HCT116 (cell line): ENCODE measurements at regions not wholly inside any gene's neighbourhood (a gene's known extent, or its start where the extent isn't known, plus 50 kb on each side); places are given as distances from the start of the nearest gene placed in this dataset.
"Not testable (repeated sequence)": the region's sequence is repeated elsewhere in the genome, so short reads cannot be mapped to it uniquely, and the experiment has no call there.

Experiments
- ATAC-seq: fragments of 200-7000 bp; cut with Tn5 transposase; 2 replicates; pipeline ENCODE4 v1.9.1; 2020; ENCODE audit warnings: mild to moderate bottlenecking, moderate library complexity
- BruUV-seq: library from RNA; stranded (reverse); fragments of 400-500 nt; replicated peaks from 2 replicates; lab custom pipeline; 2021; lab: Mats Ljungman, UMichigan
- CTCF ChIA-PET: fragments of 300-600 bp; sonication (Branson Sonifier 250); formaldehyde crosslinking; loops from one replicate; lab custom pipeline; 2021; ENCODE audit warnings: antibody characterized with exemption; lab: Charles Lee
- POLR2A ChIA-PET: fragments of 300-600, 350-600 bp; sonication (Branson Sonifier 250); formaldehyde crosslinking; loops from one replicate; lab custom pipeline; 2021; ENCODE audit warnings: antibody characterized with exemption; lab: Charles Lee
- RAD21 ChIA-PET, 2 experiments: fragments of 300-600 bp; sonication (Branson Sonifier 250); formaldehyde crosslinking; loops; one replicate each; lab custom pipeline; 2023; ENCODE audit warnings: low total read pairs in 2 of 2; ENCODE audit not compliant: uncharacterized antibody in 2 of 2, unreplicated experiment in 2 of 2, low non-redundant PET in 1 of 2; lab: Charles Lee
- DNase-seq: peaks from one replicate; pipeline ENCODE4 v3.0.0-alpha.2; 2010; ENCODE audit warnings: low read depth, low spot score
- H2AFZ ChIP-seq: fragments of 200-600 bp; shearing (Covaris generic), sonication (generic); 2 replicates; pipeline ENCODE4 v1.6.1; 2017; ENCODE audit warnings: low read depth, mixed run types, mixed read lengths, antibody characterized with exemption, low read length; ENCODE audit not compliant: poor library complexity, severe bottlenecking
- H3K27ac ChIP-seq: 2 replicates; pipeline ENCODE4 v1.5.1; 2012; ENCODE audit warnings: low read depth, low read length
- H3K27me3 ChIP-seq: fragments of 200-600 bp; sonication (generic); 2 replicates; pipeline ENCODE4 v1.6.1; 2016; ENCODE audit warnings: mixed run types, low read length, mixed read lengths; ENCODE audit not compliant: insufficient read depth
- H3K36me3 ChIP-seq, 2 experiments: fragments of 200-500 bp in 1 of 2; fragments of 200-600 bp in 1 of 2; sonication (Bioruptor generic) in 1 of 2; sonication (generic) in 1 of 2; 2 replicates each; pipeline versions ENCODE4 v1.5.1 to v1.6.1; 2014 to 2016; ENCODE audit warnings: low read length in 2 of 2, inconsistent platforms in 1 of 2, mixed read lengths in 1 of 2, mixed run types in 1 of 2; ENCODE audit not compliant: insufficient read depth in 2 of 2, control insufficient read depth in 1 of 2
- H3K4me1 ChIP-seq, 2 experiments: fragments of 200-600 bp in 1 of 2; sonication (generic) in 1 of 2; 2 replicates each; pipeline versions ENCODE4 v1.5.1 to v1.6.1; 2012 to 2017; ENCODE audit warnings: low read length in 2 of 2, inconsistent platforms in 1 of 2, mild to moderate bottlenecking in 1 of 2, mixed read lengths in 1 of 2, mixed run types in 1 of 2, moderate library complexity in 1 of 2; ENCODE audit not compliant: insufficient read depth in 2 of 2, control insufficient read depth in 1 of 2
- H3K4me2 ChIP-seq: fragments of 200-600 bp; sonication (generic); 2 replicates; pipeline ENCODE4 v1.6.1; 2017; ENCODE audit warnings: mixed run types, low read length, mixed read lengths
- H3K4me3 ChIP-seq, 2 experiments: fragments of 200-600 bp in 1 of 2; sonication (generic) in 1 of 2; replicated peaks in 1 of 2; 2 replicates each; pipeline ENCODE4 v1.5.1; 2011 to 2016; ENCODE audit warnings: low read length in 2 of 2, control low read depth in 1 of 2, low read depth in 1 of 2, mild to moderate bottlenecking in 1 of 2, mixed read lengths in 1 of 2, mixed run types in 1 of 2
- H3K79me2 ChIP-seq: fragments of 200-600 bp; sonication (generic); 2 replicates; pipeline ENCODE4 v1.6.1; 2017; ENCODE audit warnings: mild to moderate bottlenecking, mixed run types, low read length, moderate library complexity, mixed read lengths; ENCODE audit not compliant: insufficient read depth
- H3K9ac ChIP-seq: fragments of 200-600 bp; sonication (generic); 2 replicates; pipeline ENCODE4 v1.6.1; 2016; ENCODE audit warnings: low read length, mixed read lengths
- H3K9me2 ChIP-seq: fragments of 200-600 bp; sonication (generic), shearing (Covaris generic); 2 replicates; pipeline ENCODE4 v1.6.1; 2017; ENCODE audit warnings: mixed run types, mild to moderate bottlenecking, moderate library complexity; ENCODE audit not compliant: insufficient read depth
- H3K9me3 ChIP-seq, 2 experiments: fragments of 200-500 bp in 1 of 2; fragments of 200-600 bp in 1 of 2; sonication (Bioruptor generic) in 1 of 2; sonication (generic) in 1 of 2; 2 replicates each; pipeline ENCODE4 v1.6.1; 2014 to 2017; ENCODE audit warnings: low read length in 2 of 2, mixed read lengths in 2 of 2, inconsistent platforms in 1 of 2, low read depth in 1 of 2, mild to moderate bottlenecking in 1 of 2, mixed run types in 1 of 2, moderate library complexity in 1 of 2; ENCODE audit not compliant: control insufficient read depth in 1 of 2, insufficient read depth in 1 of 2
- H4K20me1 ChIP-seq: fragments of 200-600 bp; sonication (generic), shearing (Covaris generic); 2 replicates; pipeline ENCODE4 v1.6.1; 2017; ENCODE audit warnings: mixed run types, mild to moderate bottlenecking, moderate library complexity; ENCODE audit not compliant: insufficient read depth
- CBX3 ChIP-seq: IDR thresholded peaks from 2 replicates; pipeline ENCODE4 v1.6.1; 2012; ENCODE audit warnings: low read depth
- CEBPB ChIP-seq: IDR thresholded peaks from 2 replicates; pipeline ENCODE4 v1.6.1; 2012; ENCODE audit warnings: low read depth
- CTCF ChIP-seq, 3 experiments: fragments of 200-600 bp in 1 of 3; sonication (generic) in 1 of 3; IDR thresholded peaks in 2 of 3; conservative IDR thresholded peaks in 1 of 3; 2 replicates each; pipeline ENCODE4 v1.5.1; 2012 to 2017; ENCODE audit warnings: low read depth in 2 of 3, low read length in 2 of 3, antibody characterized with exemption in 1 of 3, borderline replicate concordance in 1 of 3, control low read depth in 1 of 3, mild to moderate bottlenecking in 1 of 3, mixed read lengths in 1 of 3, mixed run types in 1 of 3, moderate library complexity in 1 of 3; ENCODE audit not compliant: insufficient read depth in 1 of 3
- EGR1 ChIP-seq: IDR thresholded peaks from 2 replicates; pipeline ENCODE4 v1.6.1; 2012; ENCODE audit warnings: low read depth
- POLR2A ChIP-seq: IDR thresholded peaks from 2 replicates; pipeline ENCODE4 v1.7.0; 2011; ENCODE audit warnings: borderline replicate concordance; ENCODE audit not compliant: insufficient read depth, insufficient read length; ENCODE audit errors: extremely low read depth
- SIN3A ChIP-seq: IDR thresholded peaks from 2 replicates; pipeline ENCODE4 v1.6.1; 2012; ENCODE audit warnings: low read depth
- YY1 ChIP-seq: IDR thresholded peaks from 2 replicates; pipeline ENCODE4 v1.6.1; 2011; ENCODE audit warnings: low read length, low read depth, moderate library complexity, mild to moderate bottlenecking; ENCODE audit not compliant: insufficient replicate concordance; ENCODE audit errors: extremely low read depth
- intact Hi-C: fragments of 100-400 bp; cut with micrococcal nuclease; formaldehyde crosslinking; loops from 2 replicates; pipeline ENCODE4 v1.10.0; 2022
- TF ChIP-seq, protein P1 (sequence below): IDR thresholded peaks from 2 replicates; pipeline ENCODE4 v1.6.1; 2011; ENCODE audit warnings: mild to moderate bottlenecking, low read length, moderate library complexity; ENCODE audit not compliant: insufficient replicate concordance; ENCODE audit errors: extremely low read depth

DNA sequence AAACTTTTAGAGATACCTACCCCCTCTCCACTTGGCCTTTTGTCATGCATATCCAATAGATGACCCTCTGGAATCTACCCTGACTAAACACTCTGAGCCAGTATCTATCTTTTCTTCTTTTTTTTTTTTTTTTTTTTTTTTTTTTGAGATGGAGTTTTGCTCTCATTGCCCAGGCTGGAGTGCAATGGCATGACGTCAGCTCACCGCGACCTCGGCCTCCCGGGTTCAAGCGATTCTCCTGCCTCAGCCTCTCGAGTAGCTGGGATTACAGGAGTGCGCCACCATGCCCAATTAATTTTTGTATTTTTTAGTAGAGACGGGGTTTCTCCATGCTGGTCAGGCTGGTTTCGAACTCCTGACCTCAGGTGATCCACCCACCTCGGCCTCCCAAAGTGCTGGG lies 50.8 kb upstream of the GRIN2B start:
- H3K9ac ChIP-seq, H3K4me2 ChIP-seq, H4K20me1 ChIP-seq, intact Hi-C loops, RAD21 ChIA-PET, H3K4me1 ChIP-seq, H3K36me3 ChIP-seq, POLR2A ChIA-PET, H3K4me3 ChIP-seq, DNase-seq, BruUV-seq, ATAC-seq, H3K9me3 ChIP-seq, CTCF ChIA-PET, H3K9me2 ChIP-seq, H3K27ac ChIP-seq, H3K79me2 ChIP-seq, H2AFZ ChIP-seq, H3K27me3 ChIP-seq: not testable (repeated sequence)

- no peaks in the 10 kb centered on the region for H4K20me1 ChIP-seq
- no peaks in the 10 kb centered on the region for H3K36me3 ChIP-seq
- H3K4me2 ChIP-seq: no peak overlapping the region
- no peaks in the 10 kb centered on the region for H3K9me2 ChIP-seq
- no peak for DNase-seq
- H3K9me3 ChIP-seq: no peaks in the 10 kb centered on the region
- POLR2A ChIA-PET: no interaction called here
- no peak overlapping the region for H3K27ac ChIP-seq
- peaks cover 7% of the 10 kb centered on the region; the same call in 1 of the 2 replicates for H3K27me3 ChIP-seq
- H3K4me3 ChIP-seq: no peak overlapping the region
- intact Hi-C loops: no loop called here
- no peak overlapping the region for H3K9ac ChIP-seq
- no peaks in the 10 kb centered on the region for H3K4me1 ChIP-seq
- TF ChIP-seq YY1 (no peak), CEBPB (no peak), CTCF (IDR thresholded peaks at IDR 0.05 in 2 of 3, conservative IDR thresholded peaks at IDR 0.05 in 1 of 3; ENCODE audit: borderline replicate concordance in 1 of 3, insufficient read depth in 1 of 3, low read depth in 2 of 3, low read length in 2 of 3) (no peak), POLR2A (no peak), SIN3A (no peak), EGR1 (no peak), CBX3 (no peak)
- TF ChIP-seq, protein P1, sequence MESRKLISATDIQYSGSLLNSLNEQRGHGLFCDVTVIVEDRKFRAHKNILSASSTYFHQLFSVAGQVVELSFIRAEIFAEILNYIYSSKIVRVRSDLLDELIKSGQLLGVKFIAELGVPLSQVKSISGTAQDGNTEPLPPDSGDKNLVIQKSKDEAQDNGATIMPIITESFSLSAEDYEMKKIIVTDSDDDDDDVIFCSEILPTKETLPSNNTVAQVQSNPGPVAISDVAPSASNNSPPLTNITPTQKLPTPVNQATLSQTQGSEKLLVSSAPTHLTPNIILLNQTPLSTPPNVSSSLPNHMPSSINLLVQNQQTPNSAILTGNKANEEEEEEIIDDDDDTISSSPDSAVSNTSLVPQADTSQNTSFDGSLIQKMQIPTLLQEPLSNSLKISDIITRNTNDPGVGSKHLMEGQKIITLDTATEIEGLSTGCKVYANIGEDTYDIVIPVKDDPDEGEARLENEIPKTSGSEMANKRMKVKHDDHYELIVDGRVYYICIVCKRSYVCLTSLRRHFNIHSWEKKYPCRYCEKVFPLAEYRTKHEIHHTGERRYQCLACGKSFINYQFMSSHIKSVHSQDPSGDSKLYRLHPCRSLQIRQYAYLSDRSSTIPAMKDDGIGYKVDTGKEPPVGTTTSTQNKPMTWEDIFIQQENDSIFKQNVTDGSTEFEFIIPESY: no peak
- TF ChIP-seq, all 23 proteins: peak for 0
- ChIA-PET RAD21 (no interaction called here), CTCF (no interaction called here)
- Histone ChIP-seq H3K79me2 (no peaks in the 10 kb centered on the region), H2AFZ (no peak overlapping the region)
- BruUV-seq: no TSS peak
- no peak for ATAC-seq
These were observed 62.4 kb upstream of the GRIN2B start for GRCh38 chr12:14043776-14044175.
